ENCODE measurements at regions not wholly inside any gene's neighbourhood (a gene's known extent, or its start where the extent isn't known, plus 50 kb on each side); places are given as distances from the start of the nearest gene placed in this dataset.

GRCh38 chr5:104062621-104063377 lies 500.2 kb upstream of the NUDT12 start:
- ATAC-seq (no peak), DNase-seq (no peak)
- Histone ChIP-seq H3K4me3 (no peak overlapping the region), H3K4me1 (no peaks in the 10 kb centered on the region), H3K27ac (no peak overlapping the region), H3K36me3 (no peaks in the 10 kb centered on the region), H3K27me3 (no peaks in the 10 kb centered on the region), H3K9me3 (peaks cover 0 to 4% (median 0%) of the 10 kb centered on the region in 12 donors)
- intact Hi-C loops (cut with DNase I), result no loop called here
- TF ChIP-seq CTCF (IDR thresholded peaks at IDR 0.05) (no peak), POLR2A (IDR thresholded peaks at IDR 0.05) (no peak)
- 71 to 80% (median 78%) methylated on average over 9 of the region's 9 CpGs for WGBS, 4 donors

- Histone ChIP-seq H3K4me1 (no peaks in the 10 kb centered on the region), H3K27me3 (no peaks in the 10 kb centered on the region), H3K27ac (no peak overlapping the region), H3K9me3 (peaks cover 0 to 4% (median 0%) of the 10 kb centered on the region in 12 donors), H3K36me3 (no peaks in the 10 kb centered on the region), H3K4me3 (no peak overlapping the region)
- intact Hi-C loops (cut with DNase I), result no loop called here
- no peak for ATAC-seq
- TF ChIP-seq POLR2A (IDR thresholded peaks at IDR 0.05) (no peak), CTCF (IDR thresholded peaks at IDR 0.05) (no peak)
- 59 to 72% (median 60%) methylated on average over 3 of the region's 3 CpGs for WGBS, 4 donors
- DNase-seq, result no peak
Measured at GRCh38 chr5:104061707-104062106, 499.1 kb upstream of the NUDT12 start.

GRCh38 chr5:104053353-104053649 lies 490.7 kb upstream of the NUDT12 start:
- intact Hi-C loops (cut with DNase I), result no loop called here
- no peak overlapping the region for H3K4me3 ChIP-seq
- TF ChIP-seq CTCF (IDR thresholded peaks at IDR 0.05) (no peak), POLR2A (IDR thresholded peaks at IDR 0.05) (no peak)
- DNase-seq, result no peak
- H3K27ac ChIP-seq, result no peak overlapping the region
- 22 to 65% (median 54%) methylated on average over 2 of the region's 2 CpGs for WGBS, 4 donors
- H3K36me3 ChIP-seq, result no peaks in the 10 kb centered on the region
- H3K9me3 ChIP-seq, result no peaks in the 10 kb centered on the region
- no peaks in the 10 kb centered on the region for H3K4me1 ChIP-seq
- no peak for ATAC-seq
- H3K27me3 ChIP-seq, result no peaks in the 10 kb centered on the region

GRCh38 chr5:104052558-104053352 lies 490.2 kb upstream of the NUDT12 start:
- TF ChIP-seq CTCF (IDR thresholded peaks at IDR 0.05) (no peak), POLR2A (IDR thresholded peaks at IDR 0.05) (no peak)
- WGBS, 4 donors, result 84 to 90% (median 85%) methylated on average over 7 of the region's 7 CpGs

More at GRCh38 chr5:104052558-104053352, 490.2 kb upstream of the NUDT12 start:
- H3K27ac ChIP-seq, result no peak overlapping the region
- no peaks in the 10 kb centered on the region for H3K4me1 ChIP-seq
- H3K4me3 ChIP-seq, result no peak overlapping the region
- H3K9me3 ChIP-seq, result no peaks in the 10 kb centered on the region
- no peak for DNase-seq
- no peak for ATAC-seq
- H3K36me3 ChIP-seq, result no peaks in the 10 kb centered on the region
- H3K27me3 ChIP-seq, result no peaks in the 10 kb centered on the region
- intact Hi-C loops (cut with DNase I), result no loop called here
